Kidney (tissue), 13 donors: ENCODE measurements at regions not wholly inside any gene's neighbourhood (a gene's known extent, or its start where the extent isn't known, plus 50 kb on each side); places are given as distances from the start of the nearest gene placed in this dataset.

Experiments
- DNase-seq, 5 donors: peaks; one replicate each; pipeline ENCODE4 v3.0.0-alpha.2; 2013 to 2020
- FAIRE-seq: peaks from 2 replicates; lab custom pipeline; 2012; peaks lifted over from hg19 to GRCh38; lab: Jason Lieb, UNC
- H3K27ac ChIP-seq, 2 donors: one replicate each; pipeline ENCODE4 v1.7.0; 2013; ENCODE audit warnings: low read depth in 2 of 2, low read length in 2 of 2, inconsistent platforms in 1 of 2
- H3K27me3 ChIP-seq: one replicate; pipeline ENCODE4 v1.7.1; 2013; ENCODE audit warnings: low read length, inconsistent platforms; ENCODE audit not compliant: control insufficient read depth, insufficient read depth
- H3K36me3 ChIP-seq, 3 donors: one replicate each; pipeline versions ENCODE4 v1.7.0 to v1.7.1; 2013; ENCODE audit warnings: low read length in 3 of 3, control low read depth in 1 of 3, inconsistent platforms in 1 of 3; ENCODE audit not compliant: insufficient read depth in 3 of 3, control insufficient read depth in 2 of 3
- H3K4me1 ChIP-seq, 3 donors: one replicate each; pipeline versions ENCODE4 v1.7.0 to v1.7.1; 2013; ENCODE audit warnings: low read length in 3 of 3, inconsistent platforms in 1 of 3, low read depth in 1 of 3; ENCODE audit not compliant: control insufficient read depth in 2 of 3, insufficient read depth in 2 of 3
- H3K4me3 ChIP-seq, 3 donors: one replicate each; pipeline versions ENCODE4 v1.7.0 to v1.8.1; 2013; ENCODE audit warnings: low read length in 3 of 3, control low read depth in 1 of 3, inconsistent platforms in 1 of 3
- H3K9ac ChIP-seq, 3 donors: one replicate each; pipeline versions ENCODE4 v1.7.0 to v1.7.1; 2013; ENCODE audit warnings: low read length in 3 of 3, control low read depth in 1 of 3, inconsistent platforms in 1 of 3
- H3K9me3 ChIP-seq, 3 donors: one replicate each; pipeline versions ENCODE4 v1.7.0 to v1.7.1; 2013; ENCODE audit warnings: low read length in 3 of 3, control low read depth in 1 of 3, inconsistent platforms in 1 of 3; ENCODE audit not compliant: control insufficient read depth in 2 of 3, insufficient read depth in 1 of 3
- intact Hi-C: fragments of 100-400 bp; cut with DNase I; formaldehyde crosslinking; loops from one replicate; pipeline ENCODE4 v1.11.1; 2022
- TF ChIP-seq, protein P1 (sequence below): IDR thresholded peaks from 3 replicates; pipeline ENCODE4 v1.5.1; 2012; ENCODE audit warnings: mild to moderate bottlenecking, moderate library complexity, borderline replicate concordance; ENCODE audit not compliant: insufficient read depth; ENCODE audit errors: extremely low read depth
- donor health status: control.
- donor health status: control.
- donor health status: control.
- donor health status: control.
- donor health status: control.
- donor health status: DM: yes; HTN: yes; CAD: no.
- donor health status: Normal renal cell carcinoma (clear cell type).

DNA sequence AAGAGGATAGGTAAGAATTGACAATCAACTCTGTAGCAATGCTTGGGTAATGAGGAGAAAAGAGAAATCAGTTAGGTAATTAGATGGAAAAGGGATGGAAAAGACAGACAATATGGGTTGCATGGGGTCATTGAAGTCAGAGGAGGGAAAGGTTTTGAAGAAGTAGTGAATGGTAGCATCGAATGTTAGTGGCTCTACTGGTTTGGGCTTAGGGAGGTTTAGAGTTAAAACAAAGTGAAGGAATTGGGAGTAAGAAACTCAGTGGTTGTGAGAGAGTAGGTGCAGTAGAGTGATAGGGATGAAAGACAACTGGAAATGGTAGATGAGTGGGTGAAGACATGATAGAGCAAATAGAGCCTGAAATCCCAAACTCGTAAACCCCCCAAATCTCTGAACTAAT, 140.1 kb upstream of the ZFP64 start:
- FAIRE-seq = no peak

DNA sequence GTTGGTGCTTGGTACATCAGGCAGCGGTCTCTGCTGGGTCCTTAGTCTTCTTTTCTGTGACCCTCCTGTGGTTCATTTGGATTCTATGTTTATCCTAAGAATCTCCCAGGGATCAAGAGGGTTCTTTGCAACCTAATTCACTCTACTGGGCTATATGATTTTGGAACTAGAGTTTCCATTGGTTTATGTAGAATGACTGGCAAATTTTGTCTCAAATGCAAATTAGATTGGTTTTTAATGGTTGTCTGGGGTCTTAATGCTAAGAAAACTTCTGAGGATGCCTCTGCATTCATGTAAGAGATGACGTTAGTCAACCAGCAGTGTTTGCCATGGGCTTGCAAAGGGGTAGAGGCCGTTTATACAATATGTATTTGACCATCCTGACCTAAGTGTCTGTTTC, 129.8 kb upstream of the ZFP64 start:
- Histone ChIP-seq H3K4me3 (no peak overlapping the region), H3K27ac (no peak overlapping the region), H3K4me1 (no peaks in the 10 kb centered on the region), H3K9ac (no peak overlapping the region), H3K27me3 (no peaks in the 10 kb centered on the region), H3K36me3 (no peaks in the 10 kb centered on the region), H3K9me3 (peaks cover 0 to 3% (median 0%) of the 10 kb centered on the region in 3 donors)
- FAIRE-seq (no peak), DNase-seq (no peak)
- intact Hi-C loops = no loop called here
- TF ChIP-seq, protein P1, sequence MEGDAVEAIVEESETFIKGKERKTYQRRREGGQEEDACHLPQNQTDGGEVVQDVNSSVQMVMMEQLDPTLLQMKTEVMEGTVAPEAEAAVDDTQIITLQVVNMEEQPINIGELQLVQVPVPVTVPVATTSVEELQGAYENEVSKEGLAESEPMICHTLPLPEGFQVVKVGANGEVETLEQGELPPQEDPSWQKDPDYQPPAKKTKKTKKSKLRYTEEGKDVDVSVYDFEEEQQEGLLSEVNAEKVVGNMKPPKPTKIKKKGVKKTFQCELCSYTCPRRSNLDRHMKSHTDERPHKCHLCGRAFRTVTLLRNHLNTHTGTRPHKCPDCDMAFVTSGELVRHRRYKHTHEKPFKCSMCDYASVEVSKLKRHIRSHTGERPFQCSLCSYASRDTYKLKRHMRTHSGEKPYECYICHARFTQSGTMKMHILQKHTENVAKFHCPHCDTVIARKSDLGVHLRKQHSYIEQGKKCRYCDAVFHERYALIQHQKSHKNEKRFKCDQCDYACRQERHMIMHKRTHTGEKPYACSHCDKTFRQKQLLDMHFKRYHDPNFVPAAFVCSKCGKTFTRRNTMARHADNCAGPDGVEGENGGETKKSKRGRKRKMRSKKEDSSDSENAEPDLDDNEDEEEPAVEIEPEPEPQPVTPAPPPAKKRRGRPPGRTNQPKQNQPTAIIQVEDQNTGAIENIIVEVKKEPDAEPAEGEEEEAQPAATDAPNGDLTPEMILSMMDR = no peak

More for the DNA sequence above, 140.1 kb upstream of the ZFP64 start:
- no peak overlapping the region for H3K27ac ChIP-seq
- no peaks in the 10 kb centered on the region for H3K36me3 ChIP-seq
- H3K9ac ChIP-seq = no peak overlapping the region
- DNase-seq = no peak
- no peaks in the 10 kb centered on the region for H3K4me1 ChIP-seq
- H3K9me3 ChIP-seq = no peaks in the 10 kb centered on the region
- intact Hi-C loops = no loop called here
- no peaks in the 10 kb centered on the region for H3K27me3 ChIP-seq
- H3K4me3 ChIP-seq = no peak overlapping the region
- TF ChIP-seq, protein P1 = no peak

DNA sequence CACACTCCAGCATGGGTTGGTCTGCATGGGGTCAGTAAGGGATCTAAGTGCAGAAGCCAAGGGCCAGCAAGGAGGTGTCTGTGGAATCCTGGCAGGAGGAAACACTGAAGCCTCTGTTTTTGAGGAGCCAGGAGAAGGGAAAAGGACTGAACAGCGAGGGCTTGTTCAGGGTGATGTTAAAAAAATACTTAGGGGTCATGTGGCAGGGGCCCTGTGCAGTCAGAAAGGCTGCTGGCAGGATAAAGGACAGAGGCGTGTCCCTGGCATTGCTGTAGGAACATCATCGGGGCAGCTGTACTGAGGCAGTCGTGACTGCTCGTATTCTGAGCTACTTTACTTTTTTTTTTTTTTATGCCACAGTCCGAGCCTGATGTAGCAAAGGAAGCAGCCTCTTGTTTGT, 127.1 kb upstream of the ZFP64 start:
- Histone ChIP-seq H3K27me3 (no peaks in the 10 kb centered on the region), H3K9me3 (peaks cover 0 to 3% (median 0%) of the 10 kb centered on the region in 3 donors), H3K9ac (no peak overlapping the region), H3K4me3 (no peak overlapping the region), H3K36me3 (no peaks in the 10 kb centered on the region), H3K4me1 (no peaks in the 10 kb centered on the region), H3K27ac (no peak overlapping the region)
- TF ChIP-seq, protein P1 = no peak
- DNase-seq (no peak), FAIRE-seq (no peak)
- intact Hi-C loops = no loop called here
